T-cell (primary cell): ENCODE measurements at regions not wholly inside any gene's neighbourhood (a gene's known extent, or its start where the extent isn't known, plus 50 kb on each side); places are given as distances from the start of the nearest gene placed in this dataset.

Experiments used
- ATAC-seq, 4 experiments: fragments of 200-7000 bp in 3 of 4; fragments of 150-1000 bp in 1 of 4; cut with Tn5 transposase; replicated peaks in 1 of 4; 1 replicate in 3 of 4; 2 replicates in 1 of 4; pipeline ENCODE4 v1.10.0; 2021; ENCODE audit warnings: moderate library complexity in 3 of 4, mild to moderate bottlenecking in 2 of 4, moderate number of reproducible peaks in 1 of 4
- CTCF ChIA-PET, 2 donors: fragments of 300-600 bp; sonication (Branson Sonifier 250); formaldehyde crosslinking; loops; one replicate each; lab custom pipeline; 2022; ENCODE audit warnings: antibody characterized with exemption in 2 of 2; lab: Charles Lee
- POLR2A ChIA-PET, 2 donors: fragments of 300-600 bp; sonication (Branson Sonifier 250); formaldehyde crosslinking; loops; one replicate each; lab custom pipeline; 2022; ENCODE audit warnings: antibody characterized with exemption in 2 of 2; lab: Charles Lee
- DNase-seq, 35 experiments: peaks; one replicate each; pipeline versions ENCODE4 v3.0.0 to v3.0.0-alpha.2; 2013 to 2023
- H3K27ac ChIP-seq: one replicate; pipeline ENCODE4 v1.5.1; 2013; ENCODE audit warnings: low read length
- H3K27me3 ChIP-seq, 2 experiments: replicated peaks in 1 of 2; 1 replicate in 1 of 2; 2 replicates in 1 of 2; pipeline versions ENCODE4 v1.6.1 to v1.7.0; 2013; ENCODE audit warnings: low read length in 1 of 2, mixed read lengths in 1 of 2; ENCODE audit not compliant: control insufficient read depth in 2 of 2, insufficient read depth in 2 of 2; ENCODE audit errors: extremely low read depth in 1 of 2
- H3K36me3 ChIP-seq, 2 donors: 1 replicate in 1 of 2; 2 replicates in 1 of 2; pipeline versions ENCODE4 v1.6.1 to v1.7.0; 2013; ENCODE audit warnings: low read length in 1 of 2; ENCODE audit not compliant: control insufficient read depth in 2 of 2, insufficient read depth in 1 of 2; ENCODE audit errors: extremely low read depth in 1 of 2
- H3K4me1 ChIP-seq, 2 experiments: 1 replicate in 1 of 2; 2 replicates in 1 of 2; pipeline versions ENCODE4 v1.6.1 to v1.7.0; 2013; ENCODE audit warnings: low read length in 2 of 2, mixed read lengths in 1 of 2; ENCODE audit not compliant: insufficient read depth in 2 of 2, control insufficient read depth in 1 of 2; ENCODE audit errors: extremely low read depth in 1 of 2
- H3K4me3 ChIP-seq, 2 donors: 1 replicate in 1 of 2; 2 replicates in 1 of 2; pipeline versions ENCODE4 v1.5.1 to v1.7.0; 2013; ENCODE audit warnings: mild to moderate bottlenecking in 2 of 2, low read length in 1 of 2, moderate library complexity in 1 of 2; ENCODE audit not compliant: control insufficient read depth in 1 of 2; ENCODE audit errors: extremely low read depth in 1 of 2
- H3K9me3 ChIP-seq: 2 replicates; pipeline ENCODE4 v1.7.0; 2013
- H3K27ac Mint-ChIP-seq, 2 donors: one replicate each; pipeline ENCODE4 v1.8.0; 2020 to 2021; ENCODE audit warnings: mild to moderate bottlenecking in 2 of 2, mixed read lengths in 2 of 2
- H3K27me3 Mint-ChIP-seq, 2 donors: one replicate each; pipeline ENCODE4 v1.8.0; 2021 to 2022; ENCODE audit warnings: mixed read lengths in 2 of 2
- H3K36me3 Mint-ChIP-seq: one replicate; pipeline ENCODE4 v1.8.0; 2021; ENCODE audit warnings: mixed read lengths
- H3K4me1 Mint-ChIP-seq, 3 donors: one replicate each; pipeline ENCODE4 v1.8.0; 2020 to 2022; ENCODE audit warnings: mixed read lengths in 3 of 3, mild to moderate bottlenecking in 1 of 3
- H3K4me3 Mint-ChIP-seq, 3 donors: one replicate each; pipeline ENCODE4 v1.8.0; 2020 to 2022; ENCODE audit warnings: mild to moderate bottlenecking in 3 of 3, mixed read lengths in 3 of 3, moderate library complexity in 3 of 3
- H3K9me3 Mint-ChIP-seq, 3 donors: one replicate each; pipeline ENCODE4 v1.8.0; 2020 to 2022; ENCODE audit warnings: mixed read lengths in 3 of 3
- WGBS: methylation state at CpG from one replicate; pipeline ENCODE4 v1.1.5; 2013; ENCODE audit warnings: missing lambda C conversion rate; ENCODE audit not compliant: insufficient coverage; 5-methylcytosine and 5-hydroxymethylcytosine counted together

- CTCF ChIA-PET = no interaction called here
- no peaks in the 10 kb centered on the region for H3K27me3 Mint-ChIP-seq
- H3K27ac Mint-ChIP-seq = no peak overlapping the region
- Histone ChIP-seq H3K9me3 (no peaks in the 10 kb centered on the region), H3K4me1 (no peaks in the 10 kb centered on the region), H3K4me3 (no peak overlapping the region), H3K27me3 (no peaks in the 10 kb centered on the region), H3K36me3 (no peaks in the 10 kb centered on the region), H3K27ac (no peak overlapping the region)
- H3K9me3 Mint-ChIP-seq = peaks cover 10 to 16% (median 13%) of the 10 kb centered on the region in 3 donors
- H3K4me3 Mint-ChIP-seq = no peak overlapping the region
- H3K36me3 Mint-ChIP-seq = no peaks in the 10 kb centered on the region
- POLR2A ChIA-PET = no interaction called here
- no peaks in the 10 kb centered on the region for H3K4me1 Mint-ChIP-seq
- DNase-seq (no peak), ATAC-seq (no peak)
These were observed 367.8 kb downstream of the GASK1B start for GRCh38 chr4:157804986-157805385.

GRCh38 chr4:157803845-157804521 lies 368.8 kb downstream of the GASK1B start:
- POLR2A ChIA-PET = no interaction called here
- CTCF ChIA-PET = no interaction called here
- Mint-ChIP-seq H3K4me1 (no peaks in the 10 kb centered on the region), H3K36me3 (no peaks in the 10 kb centered on the region), H3K27me3 (no peaks in the 10 kb centered on the region), H3K4me3 (no peak overlapping the region), H3K27ac (no peak overlapping the region), H3K9me3 (peaks cover 12 to 16% (median 13%) of the 10 kb centered on the region in 3 donors)
- no peak for ATAC-seq
- DNase-seq = no peak
- no CpG with 5 or more reads among the region's 1 CpG for WGBS
- no peaks in the 10 kb centered on the region for H3K27me3 ChIP-seq
- no peaks in the 10 kb centered on the region for H3K4me1 ChIP-seq
- no peak overlapping the region for H3K27ac ChIP-seq
- H3K9me3 ChIP-seq = no peaks in the 10 kb centered on the region
- H3K36me3 ChIP-seq = no peaks in the 10 kb centered on the region
- no peak overlapping the region for H3K4me3 ChIP-seq

- Mint-ChIP-seq H3K4me1 (no peaks in the 10 kb centered on the region), H3K27me3 (no peaks in the 10 kb centered on the region)
- POLR2A ChIA-PET = no interaction called here
These were observed 369.4 kb downstream of the GASK1B start for GRCh38 chr4:157803421-157803820.

GRCh38 chr4:157795495-157795894 lies 377.3 kb downstream of the GASK1B start:
- H3K27me3 Mint-ChIP-seq = no peaks in the 10 kb centered on the region
- no peak overlapping the region for H3K4me3 Mint-ChIP-seq
- Histone ChIP-seq H3K36me3 (no peaks in the 10 kb centered on the region), H3K4me1 (no peaks in the 10 kb centered on the region), H3K4me3 (no peak overlapping the region), H3K9me3 (no peaks in the 10 kb centered on the region), H3K27ac (no peak overlapping the region), H3K27me3 (no peaks in the 10 kb centered on the region)
- POLR2A ChIA-PET = no interaction called here
- DNase-seq = no peak
- H3K4me1 Mint-ChIP-seq = no peaks in the 10 kb centered on the region
- no peak for ATAC-seq
- CTCF ChIA-PET = no interaction called here
- no peaks in the 10 kb centered on the region for H3K36me3 Mint-ChIP-seq
- no peak overlapping the region for H3K27ac Mint-ChIP-seq
- no CpG with 5 or more reads among the region's 1 CpG for WGBS
- H3K9me3 Mint-ChIP-seq = peaks cover 0 to 15% (median 11%) of the 10 kb centered on the region in 3 donors

More at GRCh38 chr4:157803421-157803820, 369.4 kb downstream of the GASK1B start:
- no peaks in the 10 kb centered on the region for H3K36me3 ChIP-seq
- ATAC-seq (no peak), DNase-seq (no peak)
- H3K27me3 ChIP-seq = no peaks in the 10 kb centered on the region
- WGBS = 80% methylated on average over 1 of the region's 3 CpGs
- CTCF ChIA-PET = no interaction called here
- no peaks in the 10 kb centered on the region for H3K9me3 ChIP-seq
- no peak overlapping the region for H3K4me3 ChIP-seq
- no peak overlapping the region for H3K27ac ChIP-seq
- Mint-ChIP-seq H3K4me3 (no peak overlapping the region), H3K27ac (no peak overlapping the region), H3K9me3 (peaks cover 11 to 16% (median 15%) of the 10 kb centered on the region in 3 donors), H3K36me3 (no peaks in the 10 kb centered on the region)
- H3K4me1 ChIP-seq = no peaks in the 10 kb centered on the region

- H3K4me1 ChIP-seq = no peaks in the 10 kb centered on the region
- ChIA-PET POLR2A (no interaction called here), CTCF (no interaction called here)
- Mint-ChIP-seq H3K36me3 (no peaks in the 10 kb centered on the region), H3K4me3 (no peak overlapping the region), H3K27me3 (no peaks in the 10 kb centered on the region), H3K27ac (no peak overlapping the region), H3K9me3 (peaks cover under 1 to 8% (median 7%) of the 10 kb centered on the region in 3 donors), H3K4me1 (no peaks in the 10 kb centered on the region)
- no peaks in the 10 kb centered on the region for H3K27me3 ChIP-seq
- no peak overlapping the region for H3K4me3 ChIP-seq
- no peaks in the 10 kb centered on the region for H3K36me3 ChIP-seq
- DNase-seq (no peak), ATAC-seq (no peak)
- H3K9me3 ChIP-seq = no peaks in the 10 kb centered on the region
- H3K27ac ChIP-seq = no peak overlapping the region
These were observed 380.1 kb downstream of the GASK1B start for GRCh38 chr4:157792716-157793115.

- peaks cover 4 to 14% (median 7%) of the 10 kb centered on the region in 3 donors for H3K9me3 Mint-ChIP-seq
- no peaks in the 10 kb centered on the region for H3K27me3 Mint-ChIP-seq
- H3K27ac Mint-ChIP-seq = no peak overlapping the region
- no peaks in the 10 kb centered on the region for H3K4me1 Mint-ChIP-seq
- Histone ChIP-seq H3K9me3 (no peaks in the 10 kb centered on the region), H3K27ac (no peak overlapping the region), H3K36me3 (no peaks in the 10 kb centered on the region), H3K4me1 (no peaks in the 10 kb centered on the region), H3K27me3 (no peaks in the 10 kb centered on the region), H3K4me3 (no peak overlapping the region)
- ChIA-PET POLR2A (no interaction called here), CTCF (no interaction called here)
- ATAC-seq (no peak), DNase-seq (no peak)
- WGBS = no CpG with 5 or more reads among the region's 1 CpG
- H3K4me3 Mint-ChIP-seq = no peak overlapping the region
- H3K36me3 Mint-ChIP-seq = no peaks in the 10 kb centered on the region
These were observed 381.6 kb downstream of the GASK1B start for GRCh38 chr4:157791236-157791635.

- Mint-ChIP-seq H3K9me3 (peaks cover 6 to 11% (median 10%) of the 10 kb centered on the region in 3 donors), H3K27ac (no peak overlapping the region), H3K27me3 (no peaks in the 10 kb centered on the region), H3K4me3 (no peak overlapping the region), H3K4me1 (no peaks in the 10 kb centered on the region), H3K36me3 (no peaks in the 10 kb centered on the region)
- Histone ChIP-seq H3K27ac (no peak overlapping the region), H3K27me3 (no peaks in the 10 kb centered on the region), H3K4me3 (no peak overlapping the region), H3K36me3 (no peaks in the 10 kb centered on the region), H3K9me3 (no peaks in the 10 kb centered on the region), H3K4me1 (no peaks in the 10 kb centered on the region)
- ChIA-PET POLR2A (no interaction called here), CTCF (no interaction called here)
- no peak for ATAC-seq
- 64% methylated on average over 1 of the region's 2 CpGs for WGBS
- DNase-seq = no peak
These were observed 385.2 kb downstream of the GASK1B start for GRCh38 chr4:157787618-157788017.
